A673 (cell line): ENCODE measurements at regions not wholly inside any gene's neighbourhood (a gene's known extent, or its start where the extent isn't known, plus 50 kb on each side); places are given as distances from the start of the nearest gene placed in this dataset.

Experiments used
- EZH2 ChIP-seq: fragments of 200-600 bp; sonication (generic); IDR thresholded peaks from 2 replicates; pipeline ENCODE4 v1.6.1; 2017; ENCODE audit warnings: borderline replicate concordance, low read depth, mild to moderate bottlenecking, mixed read lengths, antibody characterized with exemption, low read length; ENCODE audit not compliant: poor library complexity, severe bottlenecking
- TF ChIP-seq, protein P1 (sequence below): fragments of 300-800, 200-600 bp; sonication (generic); conservative IDR thresholded peaks from 2 replicates; pipeline ENCODE4 v1.5.1; 2017; ENCODE audit warnings: low read depth, mild to moderate bottlenecking, antibody characterized with exemption, low read length, moderate library complexity, mixed read lengths

DNA sequence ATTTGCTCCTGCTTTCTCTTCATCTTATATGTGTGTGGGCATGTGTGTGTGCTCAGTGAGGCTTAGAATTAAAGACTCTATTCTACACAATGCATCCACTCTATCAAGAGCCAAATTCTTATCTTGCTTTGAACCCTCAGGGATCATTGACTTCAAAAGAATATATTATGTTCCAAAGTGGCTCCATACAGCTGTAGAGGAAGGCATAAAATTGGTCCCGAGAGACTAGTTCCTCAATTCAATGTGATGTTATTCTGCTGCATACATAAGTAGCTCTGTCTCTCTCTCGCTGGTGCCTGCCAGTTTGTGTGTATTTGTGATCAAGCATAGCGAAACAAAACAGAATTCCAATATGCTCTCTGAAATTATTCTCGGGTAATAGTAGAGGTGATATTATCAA is 997.9 kb upstream of the POT1 start:
- TF ChIP-seq, protein P1, sequence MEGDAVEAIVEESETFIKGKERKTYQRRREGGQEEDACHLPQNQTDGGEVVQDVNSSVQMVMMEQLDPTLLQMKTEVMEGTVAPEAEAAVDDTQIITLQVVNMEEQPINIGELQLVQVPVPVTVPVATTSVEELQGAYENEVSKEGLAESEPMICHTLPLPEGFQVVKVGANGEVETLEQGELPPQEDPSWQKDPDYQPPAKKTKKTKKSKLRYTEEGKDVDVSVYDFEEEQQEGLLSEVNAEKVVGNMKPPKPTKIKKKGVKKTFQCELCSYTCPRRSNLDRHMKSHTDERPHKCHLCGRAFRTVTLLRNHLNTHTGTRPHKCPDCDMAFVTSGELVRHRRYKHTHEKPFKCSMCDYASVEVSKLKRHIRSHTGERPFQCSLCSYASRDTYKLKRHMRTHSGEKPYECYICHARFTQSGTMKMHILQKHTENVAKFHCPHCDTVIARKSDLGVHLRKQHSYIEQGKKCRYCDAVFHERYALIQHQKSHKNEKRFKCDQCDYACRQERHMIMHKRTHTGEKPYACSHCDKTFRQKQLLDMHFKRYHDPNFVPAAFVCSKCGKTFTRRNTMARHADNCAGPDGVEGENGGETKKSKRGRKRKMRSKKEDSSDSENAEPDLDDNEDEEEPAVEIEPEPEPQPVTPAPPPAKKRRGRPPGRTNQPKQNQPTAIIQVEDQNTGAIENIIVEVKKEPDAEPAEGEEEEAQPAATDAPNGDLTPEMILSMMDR = no peak
- no peak for TF ChIP-seq EZH2
